DMS114 treated with DMSO at 0.1 percent for 48 hours (cell line): ENCODE measurements at regions not wholly inside any gene's neighbourhood (a gene's known extent, or its start where the extent isn't known, plus 50 kb on each side); places are given as distances from the start of the nearest gene placed in this dataset.

Experiments used
- DNase-seq: peaks from one replicate; lab custom pipeline; 2025; ENCODE audit not compliant: unreplicated experiment; lab: John Stamatoyannopoulos, UW

GRCh38 chr2:118350621-118351020, 262.4 kb downstream of the INSIG2 start:
- no peak for DNase-seq

DNA sequence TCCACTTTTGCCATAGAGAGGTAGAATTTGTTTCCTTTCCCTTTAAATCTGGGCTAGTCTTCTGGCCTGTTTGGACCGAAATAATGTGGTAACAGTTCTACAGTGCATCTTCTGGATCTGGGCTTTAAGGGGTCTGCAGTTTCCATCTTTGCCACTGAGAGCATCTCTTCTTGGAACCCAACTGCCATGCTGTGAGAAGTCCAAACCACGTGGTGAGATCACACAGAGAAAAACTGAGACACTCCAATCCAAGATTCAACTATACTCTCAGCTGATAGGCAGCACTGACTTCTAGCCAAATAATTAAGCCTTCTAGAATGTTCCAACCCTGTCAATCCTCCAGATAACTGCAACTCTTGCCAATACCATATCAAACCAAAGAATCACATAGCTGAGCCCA, 261.1 kb downstream of the INSIG2 start:
- DNase-seq = no peak

DNA sequence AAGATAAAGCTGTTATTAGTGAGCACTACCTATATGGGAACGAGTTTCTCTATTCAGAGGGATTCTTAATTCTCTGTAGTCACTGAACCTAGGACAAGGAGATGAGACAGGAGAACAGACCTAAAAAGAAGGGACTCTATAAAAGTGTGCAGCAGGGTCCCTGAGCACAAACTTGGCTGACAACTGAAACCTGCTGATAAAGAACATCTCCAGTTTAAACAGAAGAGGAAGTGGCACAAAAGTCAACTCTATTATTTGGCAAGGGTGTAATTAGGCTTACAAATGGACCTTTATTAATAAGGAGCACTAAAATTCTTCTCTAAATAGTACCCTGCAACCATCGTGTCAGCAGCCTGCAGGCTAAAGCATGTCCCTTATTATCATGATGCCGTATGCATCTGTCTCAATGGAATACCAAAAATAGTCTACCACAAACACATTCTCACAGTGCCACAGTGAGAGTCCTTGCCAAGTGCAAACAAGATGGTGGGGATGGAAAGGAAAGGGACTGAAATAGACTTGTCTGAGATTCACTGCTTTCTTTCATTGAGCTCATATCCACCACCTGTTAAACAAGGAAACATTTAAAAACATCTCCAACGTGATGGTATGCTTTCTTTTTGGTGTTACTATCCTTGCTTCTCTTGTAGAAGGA, 260.2 kb downstream of the INSIG2 start:
- no peak for DNase-seq

- no peak for DNase-seq
Measured at GRCh38 chr2:118345465-118345864, 257.2 kb downstream of the INSIG2 start.

- DNase-seq = no peak
Measured at GRCh38 chr2:118340103-118340502, 251.8 kb downstream of the INSIG2 start.

- DNase-seq = no peak
Measured at GRCh38 chr2:118339386-118339785, 251.1 kb downstream of the INSIG2 start.

DNA sequence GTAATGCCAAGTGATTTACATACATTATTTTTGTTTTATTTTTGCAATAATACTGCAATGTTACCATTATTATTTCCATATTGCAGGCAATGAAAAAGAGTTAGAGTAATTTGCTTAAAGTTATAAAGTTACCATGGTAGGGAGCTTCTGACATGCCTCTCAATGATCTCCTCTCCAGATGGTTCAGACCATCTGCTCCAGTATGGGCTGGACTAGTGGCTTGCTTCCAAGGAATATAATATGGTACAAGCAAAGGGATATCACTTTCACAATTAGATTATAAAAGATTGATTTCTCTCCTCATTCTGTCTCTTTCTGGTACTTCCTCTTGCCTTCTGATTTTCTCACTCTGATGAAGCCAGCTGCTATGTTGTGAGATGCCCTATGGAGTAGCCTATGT, 245.4 kb downstream of the INSIG2 start:
- DNase-seq = no peak

DNA sequence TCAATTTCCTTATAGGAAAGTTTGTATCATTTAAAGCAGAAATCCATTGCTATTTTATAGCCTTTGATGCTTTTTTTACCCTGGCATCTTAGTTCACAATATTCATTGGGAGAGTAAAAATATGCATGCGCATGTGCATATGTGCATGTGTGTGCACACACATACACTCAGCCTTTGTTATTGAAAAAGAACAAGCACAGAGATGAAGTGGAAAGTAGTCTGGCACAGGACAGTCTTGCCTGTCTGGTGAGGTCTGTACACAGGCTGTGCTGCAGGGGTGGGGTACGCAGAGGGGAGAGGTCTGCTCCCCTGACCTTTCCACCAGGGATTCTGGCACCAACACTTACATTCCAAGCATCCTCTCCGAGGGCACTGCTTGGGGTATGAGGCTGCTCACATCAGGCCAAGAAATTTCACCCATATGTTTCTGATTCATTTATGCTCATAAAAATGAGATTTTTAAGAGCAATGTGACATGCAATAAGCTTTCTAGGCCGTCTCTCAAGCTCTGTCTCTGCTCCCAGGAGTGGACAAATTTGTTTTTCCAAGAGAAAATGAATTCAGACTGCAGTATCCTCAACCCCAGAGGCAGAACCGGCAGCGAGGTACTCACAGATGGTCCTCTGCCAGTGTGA, 237.2 kb downstream of the INSIG2 start:
- DNase-seq = no peak

DNA sequence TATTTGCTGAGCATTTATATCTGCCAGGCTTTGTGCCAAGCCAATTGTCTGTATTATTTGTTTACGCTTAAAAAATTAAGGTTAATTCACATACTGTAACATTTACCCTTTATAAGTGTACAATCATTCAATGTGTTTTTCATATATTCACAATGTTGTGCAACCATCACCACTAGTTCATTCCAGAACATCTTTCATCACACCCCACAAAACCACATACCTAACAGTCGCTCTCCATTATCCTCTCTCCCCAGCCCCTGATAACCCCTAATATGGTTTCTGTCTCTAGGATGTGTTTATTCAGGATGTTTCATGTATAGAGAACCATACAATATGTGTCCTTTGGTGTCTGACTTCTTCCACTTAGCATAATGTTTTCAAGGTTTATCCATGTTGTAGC, 234.1 kb downstream of the INSIG2 start:
- DNase-seq = no peak

- DNase-seq = no peak
Measured at GRCh38 chr2:118321432-118322105, 233.3 kb downstream of the INSIG2 start.

DNA sequence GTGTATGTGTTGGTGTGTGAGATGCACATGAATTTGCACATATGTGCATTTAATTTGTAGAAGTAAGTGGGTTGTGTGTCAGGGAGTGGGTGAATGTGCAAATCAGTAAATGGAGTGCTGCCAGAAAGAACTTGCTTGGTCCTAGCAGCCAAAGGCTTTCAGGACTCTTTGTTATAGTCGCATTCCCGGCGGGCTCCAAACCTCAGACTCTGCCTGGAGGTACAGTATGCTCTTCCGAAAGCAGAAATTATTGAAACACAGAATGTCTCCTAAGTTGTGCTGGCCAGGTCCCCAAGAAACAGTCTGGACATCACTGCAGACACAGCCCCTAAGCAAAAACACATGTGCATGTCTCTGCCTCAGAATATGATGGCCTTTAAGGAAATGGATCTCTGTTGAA, 232.4 kb downstream of the INSIG2 start:
- DNase-seq = no peak

GRCh38 chr2:118320196-118320595, 231.9 kb downstream of the INSIG2 start:
- DNase-seq = no peak

DNA sequence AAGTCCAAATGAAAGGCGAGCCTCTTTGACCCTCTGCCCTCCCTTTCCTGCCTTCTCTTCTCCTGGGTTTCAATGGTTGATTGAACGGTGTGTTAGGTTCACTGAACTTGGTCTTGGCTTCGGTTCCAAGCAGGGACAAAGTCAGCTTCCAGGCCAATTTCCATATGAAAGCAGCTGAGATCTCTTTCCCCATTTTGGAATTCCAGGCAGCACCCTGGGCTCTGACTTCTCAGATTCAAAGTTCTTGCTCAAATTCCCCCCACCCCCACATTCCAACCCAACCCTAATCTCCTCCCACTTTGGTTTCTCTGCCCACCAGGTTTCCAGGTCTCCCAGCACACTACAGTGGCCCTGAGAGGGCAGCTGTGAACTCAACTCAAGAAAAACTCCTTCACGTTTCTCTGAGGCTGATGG, 231.0 kb downstream of the INSIG2 start:
- DNase-seq = no peak

GRCh38 chr2:118315606-118316005, 227.3 kb downstream of the INSIG2 start:
- no peak for DNase-seq

DNA sequence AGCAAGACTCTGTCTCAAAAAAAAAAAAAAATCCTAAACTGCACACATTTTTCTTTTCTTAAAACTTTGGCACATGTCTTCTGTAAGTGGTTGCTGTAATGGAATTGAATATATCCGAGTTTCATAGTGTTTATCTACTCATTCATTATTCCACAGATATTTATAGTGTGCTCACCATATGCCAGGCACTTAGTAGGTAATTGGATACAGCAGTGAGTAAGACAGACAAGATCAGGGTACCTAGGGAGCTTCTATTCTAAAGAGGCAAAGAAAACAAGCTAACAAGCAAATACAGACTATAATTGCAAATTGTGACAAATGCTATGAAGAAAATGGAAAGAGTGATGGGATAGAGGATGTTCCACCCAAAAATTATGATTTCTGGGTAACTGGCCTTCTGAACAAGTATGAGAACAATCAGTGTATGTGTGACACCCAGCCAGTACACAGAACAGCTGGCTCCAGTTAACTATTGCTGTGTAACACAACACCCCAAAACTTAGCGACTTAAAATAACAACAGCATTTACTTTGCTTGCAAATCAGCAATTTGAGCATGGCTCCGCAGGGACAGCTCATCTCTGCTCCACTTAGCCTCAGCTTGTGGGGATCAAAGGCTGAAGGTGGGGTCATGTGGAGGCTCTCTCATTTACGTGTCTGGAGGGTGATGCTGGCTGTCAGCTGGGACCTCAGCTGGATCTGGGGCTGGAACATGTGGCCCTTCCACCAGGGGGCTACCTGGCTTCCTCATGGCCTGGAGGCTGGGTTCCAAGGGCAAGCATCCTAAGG, 224.9 kb downstream of the INSIG2 start:
- DNase-seq = no peak

DNA sequence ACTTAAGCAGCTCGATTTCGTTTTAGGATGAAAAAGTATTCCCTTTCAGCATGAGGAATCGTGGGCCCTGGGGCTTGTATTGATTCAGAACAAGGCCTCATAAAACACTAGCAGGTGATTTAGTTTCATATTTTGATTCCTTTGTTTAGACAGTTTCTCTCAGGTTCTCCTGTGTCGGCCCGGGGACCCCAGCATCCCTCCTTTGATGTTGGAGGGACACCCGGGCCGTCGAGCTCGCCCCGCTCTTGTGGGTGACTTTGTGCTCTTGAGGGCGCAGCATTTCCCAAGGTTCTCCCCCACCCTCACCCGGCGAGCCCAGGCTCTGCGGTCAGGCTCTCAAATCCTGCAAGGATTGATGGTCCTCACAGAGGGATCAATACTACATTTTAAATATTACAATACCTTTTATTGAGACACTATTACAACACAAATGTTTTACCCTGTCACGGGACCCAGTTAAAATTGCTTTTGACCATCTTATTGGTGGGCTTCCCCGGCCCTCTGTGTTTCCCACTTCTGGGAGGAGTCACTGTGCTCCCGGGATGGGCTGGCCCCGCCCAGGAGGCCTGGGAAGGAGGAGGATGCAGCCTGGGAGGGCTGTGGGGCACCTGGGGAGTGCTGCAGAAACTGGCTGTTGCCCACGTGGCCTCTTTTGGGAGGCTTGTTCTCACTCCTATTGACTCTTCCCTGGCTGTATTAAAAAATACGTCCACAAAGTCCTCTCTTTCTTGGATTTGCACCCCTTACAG, 222.6 kb downstream of the INSIG2 start:
- DNase-seq = no peak

DNA sequence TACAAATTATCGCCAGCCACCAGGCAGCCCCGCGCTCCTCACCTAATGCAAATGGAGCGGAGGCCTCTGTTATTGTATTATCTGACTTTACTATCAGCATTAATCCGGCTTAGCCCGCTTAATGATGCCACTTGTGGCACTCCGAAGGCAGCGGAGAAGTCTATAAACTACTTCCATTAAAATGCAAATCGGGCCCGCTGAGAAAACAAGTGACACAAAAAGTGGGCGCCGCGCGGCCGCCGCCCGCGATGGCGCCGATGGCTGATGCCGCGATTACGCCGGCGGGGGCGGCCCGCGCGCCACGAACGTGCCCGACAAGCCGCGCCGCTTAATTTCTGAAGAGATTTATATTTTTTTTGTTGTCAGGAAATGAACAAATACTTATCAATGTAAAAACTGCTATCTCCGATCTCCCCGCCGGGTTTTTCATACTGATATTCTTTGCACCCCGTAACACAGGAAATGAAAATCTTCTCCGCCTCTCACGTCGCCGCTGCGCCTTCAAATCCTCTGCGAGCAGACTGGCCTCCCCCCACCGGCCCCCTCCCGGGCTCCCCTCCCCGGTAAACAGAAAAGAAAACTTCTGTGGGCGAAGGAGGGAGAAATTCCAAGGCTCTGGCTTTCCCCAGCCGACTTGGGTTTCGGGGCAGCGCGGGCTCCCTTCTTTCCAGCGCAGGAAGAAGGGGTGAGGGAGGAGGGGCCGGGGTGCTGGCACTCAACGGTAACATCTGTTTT, 221.8 kb downstream of the INSIG2 start:
- peak; percentile 18 for DNase-seq

DNA sequence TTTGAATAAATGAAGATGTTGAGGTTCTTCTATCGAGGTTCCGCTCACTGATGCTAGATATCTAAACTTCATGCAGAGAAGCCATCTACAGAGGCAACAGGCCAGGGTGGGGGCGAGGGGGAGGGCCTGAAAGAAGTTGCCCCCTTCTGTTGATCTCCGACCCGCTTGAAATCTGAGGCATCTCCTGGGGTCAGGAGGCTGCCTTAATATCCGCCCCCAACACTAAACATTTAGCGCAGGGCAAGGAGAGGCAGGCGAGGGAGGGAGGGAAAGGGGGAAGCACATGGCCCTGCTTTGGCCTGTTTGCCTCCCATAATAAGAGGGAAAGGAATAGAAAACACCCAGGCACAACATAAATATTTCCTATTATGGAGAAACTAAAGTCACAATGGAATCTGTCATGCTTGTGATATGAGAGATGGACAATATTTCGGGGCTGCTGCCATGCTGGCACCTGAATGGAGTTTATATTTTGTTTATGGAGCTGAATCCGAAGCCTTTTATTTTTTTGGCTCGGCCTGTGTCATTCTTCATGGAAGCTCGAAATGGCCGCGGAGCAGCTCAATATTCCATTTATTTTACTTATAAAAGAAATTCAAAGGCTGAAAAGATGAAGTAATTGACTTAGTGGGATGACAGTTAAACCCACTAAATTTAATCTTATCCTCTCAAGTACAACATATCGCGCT, 221.1 kb downstream of the INSIG2 start:
- DNase-seq = no peak

- DNase-seq = no peak
Measured at GRCh38 chr2:118307864-118308263, 219.6 kb downstream of the INSIG2 start.

DNA sequence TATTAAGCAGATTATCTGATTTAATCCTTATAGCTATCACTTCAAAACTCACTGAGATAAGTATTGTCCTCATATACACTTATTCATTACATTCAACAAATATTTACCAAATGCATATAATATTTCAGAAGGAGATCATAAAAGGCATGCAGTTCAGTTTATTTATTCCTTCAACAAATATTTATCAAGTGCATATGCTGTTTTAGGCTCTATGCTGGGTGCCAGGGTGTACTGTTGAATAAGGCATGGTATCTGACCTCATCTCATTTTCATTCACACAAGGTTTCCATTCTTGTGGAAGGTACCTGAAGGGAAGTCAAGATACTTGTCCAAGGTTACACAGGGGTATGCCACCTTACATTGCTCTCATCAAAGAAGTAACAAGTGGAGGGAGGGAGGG, 213.0 kb downstream of the INSIG2 start:
- no peak for DNase-seq
